GM12892 (cell line): ENCODE measurements at regions not wholly inside any gene's neighbourhood (a gene's known extent, or its start where the extent isn't known, plus 50 kb on each side); places are given as distances from the start of the nearest gene placed in this dataset.

Experiments
- POLR2A ChIP-seq: IDR thresholded peaks from 2 replicates; pipeline ENCODE4 v1.6.1; 2011; ENCODE audit warnings: low read depth, low read length, control low read depth
- POLR2AphosphoS5 ChIP-seq: IDR thresholded peaks from 2 replicates; pipeline ENCODE4 v1.6.1; 2011; ENCODE audit warnings: low read depth, low read length, control low read depth

DNA sequence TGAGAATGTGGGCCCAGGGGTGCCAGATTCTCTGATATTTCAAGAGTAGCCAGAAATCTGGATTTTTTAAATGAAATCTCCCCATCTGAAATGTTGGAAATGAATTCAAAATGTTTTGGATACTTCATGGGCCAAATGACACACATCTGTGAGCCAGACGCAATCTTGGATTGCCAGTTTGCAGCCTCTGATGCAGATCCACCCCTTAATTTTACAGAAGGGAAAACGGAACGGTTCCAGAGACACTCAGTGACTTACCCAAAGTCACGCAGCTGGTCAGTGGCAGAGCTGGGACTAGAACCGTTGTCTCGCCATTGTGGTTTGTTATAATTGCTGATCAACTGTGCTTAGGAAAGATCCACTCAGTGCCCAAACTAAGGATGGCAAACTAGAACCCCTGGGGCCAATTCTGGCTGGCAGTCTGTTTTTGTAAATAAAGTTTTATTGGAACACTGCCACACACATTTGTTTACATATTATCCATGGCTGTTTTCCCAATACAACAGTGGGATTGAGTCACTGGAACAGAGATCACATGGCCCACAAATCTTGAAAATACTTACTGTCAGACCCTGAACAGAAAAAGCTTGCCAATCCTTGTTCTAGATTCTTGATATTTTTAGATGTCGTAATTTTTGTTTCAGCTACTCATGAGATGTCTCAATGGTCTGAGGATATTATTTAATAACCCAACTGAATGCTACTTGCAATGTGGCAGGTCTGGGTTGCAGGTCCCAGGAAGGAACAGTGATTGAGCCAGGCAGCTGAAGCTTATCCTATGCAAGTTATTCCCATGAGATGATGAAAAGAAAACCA is 143.8 kb downstream of the AXIN2 start:
- TF ChIP-seq POLR2AphosphoS5 (no peak), POLR2A (no peak)
